Endothelial cell (in vitro differentiated cells): ENCODE measurements at regions not wholly inside any gene's neighbourhood (a gene's known extent, or its start where the extent isn't known, plus 50 kb on each side); places are given as distances from the start of the nearest gene placed in this dataset.

Source experiments
- DNase-seq: peaks from one replicate; pipeline ENCODE4 v3.0.0; 2021; ENCODE audit warnings: low spot score
- H3K27ac Mint-ChIP-seq: one replicate; pipeline ENCODE4 v1.8.0; 2021; ENCODE audit warnings: mixed read lengths, inconsistent platforms; ENCODE audit not compliant: unreplicated experiment
- H3K27me3 Mint-ChIP-seq: one replicate; pipeline ENCODE4 v1.8.0; 2021; ENCODE audit warnings: mild to moderate bottlenecking, moderate library complexity, mixed read lengths, inconsistent platforms; ENCODE audit not compliant: unreplicated experiment
- H3K36me3 Mint-ChIP-seq: one replicate; pipeline ENCODE4 v1.8.0; 2021; ENCODE audit warnings: mild to moderate bottlenecking, low read depth, mixed read lengths, inconsistent platforms; ENCODE audit not compliant: unreplicated experiment
- H3K4me1 Mint-ChIP-seq: one replicate; pipeline ENCODE4 v1.8.0; 2021; ENCODE audit warnings: mild to moderate bottlenecking, mixed read lengths, inconsistent platforms; ENCODE audit not compliant: unreplicated experiment
- H3K4me3 Mint-ChIP-seq: one replicate; pipeline ENCODE4 v1.8.0; 2021; ENCODE audit warnings: mild to moderate bottlenecking, mixed read lengths, inconsistent platforms; ENCODE audit not compliant: unreplicated experiment
- H3K9me3 Mint-ChIP-seq: one replicate; pipeline ENCODE4 v1.8.0; 2021; ENCODE audit warnings: mixed read lengths, inconsistent platforms; ENCODE audit not compliant: unreplicated experiment
- CTCF ChIP-seq: fragments of 200-600 bp; sonication (generic); IDR thresholded peaks from one replicate; pipeline ENCODE4 v1.5.0; 2021; ENCODE audit warnings: antibody characterized with exemption; ENCODE audit not compliant: unreplicated experiment

GRCh38 chr6:9484686-9485085 lies 930.2 kb downstream of the TFAP2A start:
- Mint-ChIP-seq H3K9me3 (no peaks in the 10 kb centered on the region), H3K27ac (no peak overlapping the region), H3K27me3 (peaks cover 2% of the 10 kb centered on the region), H3K36me3 (no peaks in the 10 kb centered on the region), H3K4me1 (no peaks in the 10 kb centered on the region), H3K4me3 (no peak overlapping the region)
- no peak for TF ChIP-seq CTCF
- no peak for DNase-seq

- Mint-ChIP-seq H3K27ac (no peak overlapping the region), H3K36me3 (no peaks in the 10 kb centered on the region), H3K4me1 (no peaks in the 10 kb centered on the region), H3K27me3 (peaks cover 2% of the 10 kb centered on the region), H3K9me3 (no peaks in the 10 kb centered on the region), H3K4me3 (no peak overlapping the region)
- no peak for TF ChIP-seq CTCF
- no peak for DNase-seq
These were observed 930.8 kb downstream of the TFAP2A start for GRCh38 chr6:9484091-9484490.

GRCh38 chr6:9482030-9482738 lies 932.7 kb downstream of the TFAP2A start:
- DNase-seq = no peak
- Mint-ChIP-seq H3K27ac (no peak overlapping the region), H3K4me1 (no peaks in the 10 kb centered on the region), H3K36me3 (no peaks in the 10 kb centered on the region), H3K27me3 (peaks cover 2% of the 10 kb centered on the region), H3K9me3 (no peaks in the 10 kb centered on the region), H3K4me3 (no peak overlapping the region)
- no peak for TF ChIP-seq CTCF

GRCh38 chr6:9481292-9482029 lies 933.4 kb downstream of the TFAP2A start:
- Mint-ChIP-seq H3K4me3 (no peak overlapping the region), H3K27me3 (peaks cover 2% of the 10 kb centered on the region), H3K27ac (no peak overlapping the region), H3K36me3 (no peaks in the 10 kb centered on the region), H3K9me3 (no peaks in the 10 kb centered on the region), H3K4me1 (no peaks in the 10 kb centered on the region)
- no peak for TF ChIP-seq CTCF
- no peak for DNase-seq

GRCh38 chr6:9468277-9468676 lies 946.6 kb downstream of the TFAP2A start:
- Mint-ChIP-seq H3K9me3 (no peaks in the 10 kb centered on the region), H3K4me3 (no peak overlapping the region), H3K27me3 (no peaks in the 10 kb centered on the region), H3K4me1 (no peaks in the 10 kb centered on the region), H3K36me3 (no peaks in the 10 kb centered on the region), H3K27ac (no peak overlapping the region)
- TF ChIP-seq CTCF = no peak
- no peak for DNase-seq
